K562 (cell line): ENCODE measurements at regions not wholly inside any gene's neighbourhood (a gene's known extent, or its start where the extent isn't known, plus 50 kb on each side); places are given as distances from the start of the nearest gene placed in this dataset.

Experiments
- DMBX1 ChIP-seq: fragments of 250-450 bp; sonication (Bioruptor Pico); IDR thresholded peaks from 2 replicates; pipeline ENCODE4 v1.8.0; 2022; ENCODE audit warnings: inconsistent platforms, mild to moderate bottlenecking, moderate library complexity, borderline replicate concordance
- MXD1 ChIP-seq: fragments of 250-450 bp; sonication (Bioruptor Pico); IDR thresholded peaks from 2 replicates; pipeline ENCODE4 v1.8.0; 2021; ENCODE audit warnings: borderline replicate concordance, mild to moderate bottlenecking, moderate library complexity; ENCODE audit not compliant: poor library complexity, severe bottlenecking
- PTTG1 ChIP-seq: fragments of 450-650 bp; IDR thresholded peaks from 2 replicates; pipeline ENCODE4 v1.6.1; 2016; ENCODE audit warnings: low read depth, mild to moderate bottlenecking, missing genetic modification characterization, missing compliant biosample characterization
- RB1 ChIP-seq: fragments of 450-650 bp; IDR thresholded peaks from 2 replicates; pipeline ENCODE4 v1.6.1; 2017; ENCODE audit warnings: low read depth, mild to moderate bottlenecking
- ZHX1 ChIP-seq: fragments of 150-350 bp; conservative IDR thresholded peaks from 2 replicates; pipeline ENCODE4 v1.6.1; 2014; ENCODE audit warnings: low read length
- ZKSCAN8 ChIP-seq: fragments of 200-800 bp; sonication (Bioruptor generic); IDR thresholded peaks from 2 replicates; pipeline ENCODE4 v1.6.1; 2016; ENCODE audit warnings: missing genetic modification characterization, missing compliant biosample characterization
- ZNF143 ChIP-seq: sonication (generic); formaldehyde crosslinking; IDR thresholded peaks from 2 replicates; pipeline ENCODE4 v1.9.0; 2022; ENCODE audit warnings: mild to moderate bottlenecking, missing genetic modification reagents
- ZNF212 ChIP-seq: fragments of 450-650 bp; formaldehyde crosslinking; IDR thresholded peaks from 2 replicates; pipeline ENCODE4 v1.4.0; 2020; ENCODE audit warnings: mild to moderate bottlenecking
- TF ChIP-seq, protein P1 (sequence below): sonication (generic); formaldehyde crosslinking; IDR thresholded peaks from 2 replicates; pipeline ENCODE4 v1.8.0; 2022; ENCODE audit warnings: mild to moderate bottlenecking, missing genetic modification reagents, borderline replicate concordance
- TF ChIP-seq, protein P2 (sequence below): fragments of 450-650 bp; formaldehyde crosslinking; IDR thresholded peaks from 2 replicates; pipeline ENCODE4 v1.4.0; 2020; ENCODE audit warnings: mild to moderate bottlenecking, moderate library complexity
- TF ChIP-seq, protein P3 (sequence below): fragments of 450-650 bp; IDR thresholded peaks from 2 replicates; pipeline ENCODE4 v1.6.1; 2018; ENCODE audit not compliant: partially characterized antibody
- TF ChIP-seq, protein P4 (sequence below): IDR thresholded peaks from 2 replicates; pipeline ENCODE4 v1.6.1; 2011; ENCODE audit warnings: borderline replicate concordance, low read depth, mild to moderate bottlenecking, moderate library complexity, low read length; ENCODE audit not compliant: insufficient read depth, poor library complexity, severe bottlenecking

GRCh38 chr1:8197493-8198282 is 120.2 kb upstream of the SLC45A1 start (continued):
- TF ChIP-seq ZNF212 (CRISPR knock-in tag) (no peak), ZNF143 (0 out of 2 replicates have a peak, but pooled peaks have one; percentile 23), RB1 (peak; percentile 67; the same call in 1 of the 2 replicates), ZHX1 (no peak), DMBX1 (CRISPR knock-in tag) (peak; percentile 91), MXD1 (CRISPR knock-in tag) (no peak), ZKSCAN8 (CRISPR knock-in tag) (peak; percentile 76; the same call in 1 of the 2 replicates), PTTG1 (no peak)
- TF ChIP-seq, protein P1, sequence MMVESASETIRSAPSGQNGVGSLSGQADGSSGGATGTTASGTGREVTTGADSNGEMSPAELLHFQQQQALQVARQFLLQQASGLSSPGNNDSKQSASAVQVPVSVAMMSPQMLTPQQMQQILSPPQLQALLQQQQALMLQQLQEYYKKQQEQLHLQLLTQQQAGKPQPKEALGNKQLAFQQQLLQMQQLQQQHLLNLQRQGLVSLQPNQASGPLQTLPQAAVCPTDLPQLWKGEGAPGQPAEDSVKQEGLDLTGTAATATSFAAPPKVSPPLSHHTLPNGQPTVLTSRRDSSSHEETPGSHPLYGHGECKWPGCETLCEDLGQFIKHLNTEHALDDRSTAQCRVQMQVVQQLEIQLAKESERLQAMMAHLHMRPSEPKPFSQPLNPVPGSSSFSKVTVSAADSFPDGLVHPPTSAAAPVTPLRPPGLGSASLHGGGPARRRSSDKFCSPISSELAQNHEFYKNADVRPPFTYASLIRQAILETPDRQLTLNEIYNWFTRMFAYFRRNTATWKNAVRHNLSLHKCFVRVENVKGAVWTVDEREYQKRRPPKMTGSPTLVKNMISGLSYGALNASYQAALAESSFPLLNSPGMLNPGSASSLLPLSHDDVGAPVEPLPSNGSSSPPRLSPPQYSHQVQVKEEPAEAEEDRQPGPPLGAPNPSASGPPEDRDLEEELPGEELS (CRISPR knock-in tag) = no peak
- TF ChIP-seq, protein P2, sequence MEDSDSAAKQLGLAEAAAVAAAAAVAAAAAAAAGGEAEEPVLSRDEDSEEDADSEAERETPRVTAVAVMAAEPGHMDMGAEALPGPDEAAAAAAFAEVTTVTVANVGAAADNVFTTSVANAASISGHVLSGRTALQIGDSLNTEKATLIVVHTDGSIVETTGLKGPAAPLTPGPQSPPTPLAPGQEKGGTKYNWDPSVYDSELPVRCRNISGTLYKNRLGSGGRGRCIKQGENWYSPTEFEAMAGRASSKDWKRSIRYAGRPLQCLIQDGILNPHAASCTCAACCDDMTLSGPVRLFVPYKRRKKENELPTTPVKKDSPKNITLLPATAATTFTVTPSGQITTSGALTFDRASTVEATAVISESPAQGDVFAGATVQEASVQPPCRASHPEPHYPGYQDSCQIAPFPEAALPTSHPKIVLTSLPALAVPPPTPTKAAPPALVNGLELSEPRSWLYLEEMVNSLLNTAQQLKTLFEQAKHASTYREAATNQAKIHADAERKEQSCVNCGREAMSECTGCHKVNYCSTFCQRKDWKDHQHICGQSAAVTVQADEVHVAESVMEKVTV = no peak
- TF ChIP-seq, protein P3, sequence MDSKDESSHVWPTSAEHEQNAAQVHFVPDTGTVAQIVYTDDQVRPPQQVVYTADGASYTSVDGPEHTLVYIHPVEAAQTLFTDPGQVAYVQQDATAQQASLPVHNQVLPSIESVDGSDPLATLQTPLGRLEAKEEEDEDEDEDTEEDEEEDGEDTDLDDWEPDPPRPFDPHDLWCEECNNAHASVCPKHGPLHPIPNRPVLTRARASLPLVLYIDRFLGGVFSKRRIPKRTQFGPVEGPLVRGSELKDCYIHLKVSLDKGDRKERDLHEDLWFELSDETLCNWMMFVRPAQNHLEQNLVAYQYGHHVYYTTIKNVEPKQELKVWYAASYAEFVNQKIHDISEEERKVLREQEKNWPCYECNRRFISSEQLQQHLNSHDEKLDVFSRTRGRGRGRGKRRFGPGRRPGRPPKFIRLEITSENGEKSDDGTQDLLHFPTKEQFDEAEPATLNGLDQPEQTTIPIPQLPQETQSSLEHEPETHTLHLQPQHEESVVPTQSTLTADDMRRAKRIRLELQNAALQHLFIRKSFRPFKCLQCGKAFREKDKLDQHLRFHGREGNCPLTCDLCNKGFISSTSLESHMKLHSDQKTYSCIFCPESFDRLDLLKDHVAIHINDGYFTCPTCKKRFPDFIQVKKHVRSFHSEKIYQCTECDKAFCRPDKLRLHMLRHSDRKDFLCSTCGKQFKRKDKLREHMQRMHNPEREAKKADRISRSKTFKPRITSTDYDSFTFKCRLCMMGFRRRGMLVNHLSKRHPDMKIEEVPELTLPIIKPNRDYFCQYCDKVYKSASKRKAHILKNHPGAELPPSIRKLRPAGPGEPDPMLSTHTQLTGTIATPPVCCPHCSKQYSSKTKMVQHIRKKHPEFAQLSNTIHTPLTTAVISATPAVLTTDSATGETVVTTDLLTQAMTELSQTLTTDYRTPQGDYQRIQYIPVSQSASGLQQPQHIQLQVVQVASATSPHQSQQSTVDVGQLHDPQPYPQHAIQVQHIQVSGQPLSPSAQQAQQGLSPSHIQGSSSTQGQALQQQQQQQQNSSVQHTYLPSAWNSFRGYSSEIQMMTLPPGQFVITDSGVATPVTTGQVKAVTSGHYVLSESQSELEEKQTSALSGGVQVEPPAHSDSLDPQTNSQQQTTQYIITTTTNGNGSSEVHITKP = peak; percentile 79
- TF ChIP-seq, protein P4, sequence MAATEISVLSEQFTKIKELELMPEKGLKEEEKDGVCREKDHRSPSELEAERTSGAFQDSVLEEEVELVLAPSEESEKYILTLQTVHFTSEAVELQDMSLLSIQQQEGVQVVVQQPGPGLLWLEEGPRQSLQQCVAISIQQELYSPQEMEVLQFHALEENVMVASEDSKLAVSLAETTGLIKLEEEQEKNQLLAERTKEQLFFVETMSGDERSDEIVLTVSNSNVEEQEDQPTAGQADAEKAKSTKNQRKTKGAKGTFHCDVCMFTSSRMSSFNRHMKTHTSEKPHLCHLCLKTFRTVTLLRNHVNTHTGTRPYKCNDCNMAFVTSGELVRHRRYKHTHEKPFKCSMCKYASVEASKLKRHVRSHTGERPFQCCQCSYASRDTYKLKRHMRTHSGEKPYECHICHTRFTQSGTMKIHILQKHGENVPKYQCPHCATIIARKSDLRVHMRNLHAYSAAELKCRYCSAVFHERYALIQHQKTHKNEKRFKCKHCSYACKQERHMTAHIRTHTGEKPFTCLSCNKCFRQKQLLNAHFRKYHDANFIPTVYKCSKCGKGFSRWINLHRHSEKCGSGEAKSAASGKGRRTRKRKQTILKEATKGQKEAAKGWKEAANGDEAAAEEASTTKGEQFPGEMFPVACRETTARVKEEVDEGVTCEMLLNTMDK = no peak
